ENCODE measurements at regions not wholly inside any gene's neighbourhood (a gene's known extent, or its start where the extent isn't known, plus 50 kb on each side); places are given as distances from the start of the nearest gene placed in this dataset.

- H3K79me2 ChIP-seq (ENCODE audit: control insufficient read depth, insufficient read depth, low read length) = no peaks in the 10 kb centered on the region
- TF ChIP-seq FOS (IDR thresholded peaks at IDR 0.05; ENCODE audit: borderline replicate concordance, insufficient read depth, low read length) (no peak), POLR2AphosphoS5 (IDR thresholded peaks at IDR 0.05; ENCODE audit: insufficient read depth, low read depth, low read length) (no peak), JUN (IDR thresholded peaks at IDR 0.05; ENCODE audit: borderline replicate concordance, insufficient read depth, insufficient read length, low read depth) (no peak), CTCF (IDR thresholded peaks at IDR 0.05; ENCODE audit: extremely low read depth in 1 of 2, insufficient read depth in 1 of 2, low read depth in 1 of 2, low read length in 2 of 2) (no peak), POLR2A (IDR thresholded peaks at IDR 0.05; ENCODE audit: low read depth, low read length) (no peak), GATA2 (IDR thresholded peaks at IDR 0.05; ENCODE audit: insufficient read depth, insufficient read length, low read depth, low read length) (no peak), EZH2 (IDR thresholded peaks at IDR 0.05; ENCODE audit: borderline replicate concordance, low read depth, low read length, severe bottlenecking) (no peak), MAX (IDR thresholded peaks at IDR 0.05; ENCODE audit: insufficient read depth, insufficient read length) (no peak), MYC (IDR thresholded peaks at IDR 0.05; ENCODE audit: low read depth, low read length) (no peak)
- H3K9me3 ChIP-seq (replicated peaks; ENCODE audit: control insufficient read depth, insufficient read depth, low read length) = no peaks in the 10 kb centered on the region
- no TSS peak for BruUV-seq (replicated peaks)
- dilution Hi-C loops (cut with MboI; ENCODE audit: extremely low pct_ligation_motif_present, low sequenced_read_pairs) (no loop called here), intact Hi-C loops (cut with micrococcal nuclease) (no loop called here)
- no peaks in the 10 kb centered on the region for H3K9me1 ChIP-seq (replicated peaks; ENCODE audit: control insufficient read depth, extremely low read depth, insufficient read depth, low read length)
- H2AFZ ChIP-seq (ENCODE audit: low read depth, low read length) = no peak overlapping the region
- H4K20me1 ChIP-seq (replicated peaks; ENCODE audit: control insufficient read depth, extremely low read depth, insufficient read depth, low read length) = no peaks in the 10 kb centered on the region
- FAIRE-seq (no peak), DNase-seq (ENCODE audit: low read depth, low spot score) (no peak)
- H3K4me2 ChIP-seq (ENCODE audit: insufficient read depth, low read length) = no peak overlapping the region
- no peak overlapping the region for H3K4me3 ChIP-seq (replicated peaks in 1 of 3; ENCODE audit: insufficient read depth in 1 of 3, low read depth in 1 of 3, low read length in 3 of 3)
- H3K36me3 ChIP-seq (ENCODE audit: control insufficient read depth in 2 of 2, extremely low read depth in 1 of 2, insufficient read depth in 2 of 2, low read length in 2 of 2) = no peaks in the 10 kb centered on the region
- no peaks in the 10 kb centered on the region for H3K4me1 ChIP-seq (ENCODE audit: control insufficient read depth, extremely low read depth, insufficient read depth, low read length)
- H3K27ac ChIP-seq (ENCODE audit: insufficient read depth, low read depth, low read length) = no peak overlapping the region
- no peaks in the 10 kb centered on the region for H3K27me3 ChIP-seq (ENCODE audit: control insufficient read depth in 2 of 2, insufficient read depth in 2 of 2, low read length in 2 of 2)
- ChIA-PET POLR2A (no interaction called here), CTCF (interaction anchor here (1.6 kb wide), 1 partner anchor 8 kb away, joined by 5 read pairs; no protein-coding TSS in a partner anchor)
- no peak overlapping the region for H3K9ac ChIP-seq (replicated peaks; ENCODE audit: extremely low read depth, insufficient read depth, low read length)
Measured at GRCh38 chr12:87520968-87521367, 508.2 kb downstream of the C12orf50 start.

Measured in endothelial cell of umbilical vein (primary cell).